Endothelial cell of umbilical vein (primary cell): ENCODE measurements at regions not wholly inside any gene's neighbourhood (a gene's known extent, or its start where the extent isn't known, plus 50 kb on each side); places are given as distances from the start of the nearest gene placed in this dataset.

Experiments used
- BruUV-seq: library from RNA; stranded (reverse); fragments of 400-500 nt; replicated peaks from 2 replicates; lab custom pipeline; 2021; lab: Mats Ljungman, UMichigan
- CTCF ChIA-PET: fragments of 300-600, 350-600 bp; sonication (Branson Sonifier 250); formaldehyde crosslinking; loops from one replicate; lab custom pipeline; 2021; ENCODE audit warnings: antibody characterized with exemption, inconsistent platforms; lab: Charles Lee
- POLR2A ChIA-PET: fragments of 300-600, 350-600 bp; sonication (Branson Sonifier 250); formaldehyde crosslinking; loops from one replicate; lab custom pipeline; 2021; ENCODE audit warnings: antibody characterized with exemption, inconsistent platforms; lab: Charles Lee
- DNase-seq: peaks from one replicate; pipeline ENCODE4 v3.0.0-alpha.2; 2011; ENCODE audit warnings: low read depth, low spot score
- FAIRE-seq: peaks from 2 replicates; lab custom pipeline; 2011; peaks lifted over from hg19 to GRCh38; lab: Jason Lieb, UNC
- H2AFZ ChIP-seq: 2 replicates; pipeline ENCODE4 v1.6.0; 2012; ENCODE audit warnings: low read depth, low read length, control low read depth, inconsistent platforms
- H3K27ac ChIP-seq: 2 replicates; pipeline ENCODE4 v1.5.1; 2011; ENCODE audit warnings: low read depth, mild to moderate bottlenecking, control low read depth, low read length, moderate library complexity; ENCODE audit not compliant: insufficient read depth
- H3K27me3 ChIP-seq, 2 experiments: 2 replicates each; pipeline versions ENCODE4 v1.6.0 to v1.6.1; 2011; ENCODE audit warnings: low read length in 2 of 2, mixed read lengths in 1 of 2; ENCODE audit not compliant: control insufficient read depth in 2 of 2, insufficient read depth in 2 of 2
- H3K36me3 ChIP-seq, 2 experiments: 2 replicates in 1 of 2; 3 replicates in 1 of 2; pipeline ENCODE4 v1.5.1; 2011; ENCODE audit warnings: low read length in 2 of 2, mild to moderate bottlenecking in 1 of 2, moderate library complexity in 1 of 2; ENCODE audit not compliant: control insufficient read depth in 2 of 2, insufficient read depth in 2 of 2; ENCODE audit errors: extremely low read depth in 1 of 2
- H3K4me1 ChIP-seq: 3 replicates; pipeline ENCODE4 v1.5.1; 2011; ENCODE audit warnings: mild to moderate bottlenecking, low read length; ENCODE audit not compliant: control insufficient read depth, insufficient read depth; ENCODE audit errors: extremely low read depth
- H3K4me2 ChIP-seq: 2 replicates; pipeline ENCODE4 v1.6.1; 2011; ENCODE audit warnings: low read length, control low read depth, mixed read lengths; ENCODE audit not compliant: insufficient read depth
- H3K4me3 ChIP-seq, 3 experiments: fragments of 200-600 bp in 1 of 3; sonication (generic), shearing (Covaris generic) in 1 of 3; replicated peaks in 1 of 3; 2 replicates each; pipeline ENCODE4 v1.5.1; 2011 to 2016; ENCODE audit warnings: control low read depth in 3 of 3, low read length in 3 of 3, mild to moderate bottlenecking in 2 of 3, inconsistent platforms in 1 of 3, low read depth in 1 of 3, moderate library complexity in 1 of 3; ENCODE audit not compliant: insufficient read depth in 1 of 3
- H3K79me2 ChIP-seq: 2 replicates; pipeline ENCODE4 v1.6.0; 2012; ENCODE audit warnings: low read length, inconsistent platforms; ENCODE audit not compliant: control insufficient read depth, insufficient read depth
- H3K9ac ChIP-seq: replicated peaks from 2 replicates; pipeline ENCODE3; 2011; ENCODE audit warnings: low read length, control low read depth; ENCODE audit not compliant: insufficient read depth; ENCODE audit errors: extremely low read depth
- H3K9me1 ChIP-seq: replicated peaks from 3 replicates; pipeline ENCODE4 v1.6.0; 2011; ENCODE audit warnings: mild to moderate bottlenecking, low read length; ENCODE audit not compliant: control insufficient read depth, insufficient read depth; ENCODE audit errors: extremely low read depth
- H3K9me3 ChIP-seq: replicated peaks from 2 replicates; pipeline ENCODE4 v1.5.1; 2012; ENCODE audit warnings: low read length, inconsistent platforms; ENCODE audit not compliant: control insufficient read depth, insufficient read depth
- H4K20me1 ChIP-seq: replicated peaks from 2 replicates; pipeline ENCODE3; 2011; ENCODE audit warnings: mild to moderate bottlenecking, low read length; ENCODE audit not compliant: control insufficient read depth, insufficient read depth; ENCODE audit errors: extremely low read depth
- GATA2 ChIP-seq: IDR thresholded peaks from 2 replicates; pipeline ENCODE4 v1.7.0; 2011; ENCODE audit warnings: low read depth, mild to moderate bottlenecking, moderate library complexity, mixed read lengths, low read length; ENCODE audit not compliant: insufficient read length, insufficient read depth
- MYC ChIP-seq: IDR thresholded peaks from one replicate; pipeline ENCODE4 v1.6.1; 2011; ENCODE audit warnings: mild to moderate bottlenecking, low read depth, low read length
- POLR2AphosphoS5 ChIP-seq: IDR thresholded peaks from 2 replicates; pipeline ENCODE4 v1.6.1; 2012; ENCODE audit warnings: low read depth, mild to moderate bottlenecking, control low read depth, low read length, moderate library complexity; ENCODE audit not compliant: insufficient read depth
- dilution Hi-C: fragments of 300-500 bp; cut with MboI; formaldehyde crosslinking; loops from one replicate; pipeline ENCODE4 v1.15.0; 2019; ENCODE audit warnings: low sequenced_read_pairs; ENCODE audit not compliant: extremely low pct_ligation_motif_present
- intact Hi-C: fragments of 100-400 bp; cut with micrococcal nuclease; formaldehyde crosslinking; loops from one replicate; pipeline ENCODE4 v1.10.0; 2022
- TF ChIP-seq, protein P1 (sequence below): IDR thresholded peaks from 2 replicates; pipeline ENCODE4 v1.6.1; 2011; ENCODE audit not compliant: insufficient read depth, insufficient read length
- TF ChIP-seq, protein P2 (sequence below), 2 donors: IDR thresholded peaks; 1 replicate in 1 of 2; 2 replicates in 1 of 2; pipeline ENCODE4 v1.5.1; 2011; ENCODE audit warnings: low read length in 2 of 2, mild to moderate bottlenecking in 2 of 2, moderate library complexity in 2 of 2, control low read depth in 1 of 2, inconsistent platforms in 1 of 2, low read depth in 1 of 2; ENCODE audit not compliant: insufficient read depth in 1 of 2; ENCODE audit errors: extremely low read depth in 1 of 2

DNA sequence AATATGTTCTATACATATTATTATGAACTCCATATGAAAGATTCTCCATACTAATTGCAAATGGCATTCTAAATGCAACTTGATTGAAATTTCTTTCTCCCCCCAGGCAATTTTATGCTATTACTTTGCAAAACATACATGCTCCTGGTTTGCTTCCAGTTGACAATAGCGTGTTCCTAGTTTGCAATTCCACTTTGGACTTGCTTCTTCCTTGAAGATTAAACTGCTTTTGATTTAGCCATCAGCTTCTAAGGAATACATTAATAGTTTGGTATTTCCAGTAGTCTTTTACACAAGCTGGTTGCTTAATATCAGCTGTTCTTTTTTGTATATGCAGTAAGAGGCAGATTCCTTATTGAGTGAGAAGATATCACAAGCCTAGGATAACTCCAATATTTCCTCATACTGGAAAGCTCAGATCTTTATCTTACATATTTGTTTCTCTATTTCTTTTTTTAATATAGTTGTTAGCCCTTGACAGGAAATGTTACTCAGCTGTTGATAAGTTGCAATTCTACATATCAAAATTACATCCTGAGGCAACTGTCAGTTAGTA lies 1941.7 kb upstream of the LRRTM1 start:
- ChIA-PET CTCF (no interaction called here), POLR2A (no interaction called here)
- intact Hi-C loops, result no loop called here
- no peak overlapping the region for H3K4me2 ChIP-seq
- no peaks in the 10 kb centered on the region for H3K36me3 ChIP-seq
- no peak overlapping the region for H3K27ac ChIP-seq
- dilution Hi-C loops, result no loop called here
- no peak overlapping the region for H3K4me3 ChIP-seq
- no peaks in the 10 kb centered on the region for H4K20me1 ChIP-seq
- no peaks in the 10 kb centered on the region for H3K79me2 ChIP-seq
- H3K9me3 ChIP-seq, result no peaks in the 10 kb centered on the region
- H2AFZ ChIP-seq, result no peak overlapping the region
- peaks cover 2% of the 10 kb centered on the region for H3K9me1 ChIP-seq
- BruUV-seq, result no TSS peak
- DNase-seq (no peak), FAIRE-seq (no peak)
- no peak overlapping the region for H3K9ac ChIP-seq
- no peaks in the 10 kb centered on the region for H3K27me3 ChIP-seq
- H3K4me1 ChIP-seq, result no peaks in the 10 kb centered on the region
- TF ChIP-seq GATA2 (peak; percentile 27), POLR2AphosphoS5 (no peak)

DNA sequence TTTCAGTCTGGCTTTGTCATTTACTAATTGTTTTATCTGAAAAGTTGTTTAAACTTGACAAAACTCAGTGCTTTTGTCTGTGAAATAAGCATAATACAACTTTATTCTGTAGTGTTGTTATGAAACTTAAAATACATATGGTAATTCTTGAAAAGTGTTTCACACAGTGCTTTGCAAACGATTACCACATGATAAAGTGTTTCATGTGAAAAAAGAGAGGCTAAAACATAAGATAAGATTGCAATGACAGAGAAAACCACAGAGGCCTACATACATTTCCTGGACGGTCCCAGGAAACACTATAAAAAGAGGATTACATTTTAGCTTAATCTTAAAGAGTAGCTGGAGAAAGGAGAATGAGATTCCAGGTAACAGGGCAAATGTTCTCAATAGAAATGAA lies 1934.6 kb upstream of the LRRTM1 start:
- no peaks in the 10 kb centered on the region for H3K9me1 ChIP-seq
- POLR2A ChIA-PET, result no interaction called here
- CTCF ChIA-PET, result no interaction called here
- H3K4me1 ChIP-seq, result no peaks in the 10 kb centered on the region
- H3K79me2 ChIP-seq, result no peaks in the 10 kb centered on the region
- no peak overlapping the region for H2AFZ ChIP-seq
- H3K4me2 ChIP-seq, result no peak overlapping the region
- H3K36me3 ChIP-seq, result no peaks in the 10 kb centered on the region
- no peak overlapping the region for H3K27ac ChIP-seq
- DNase-seq, result no peak
- no peak overlapping the region for H3K9ac ChIP-seq
- H3K4me3 ChIP-seq, result no peak overlapping the region
- intact Hi-C loops (no loop called here), dilution Hi-C loops (no loop called here)
- H3K27me3 ChIP-seq, result no peaks in the 10 kb centered on the region
- H3K9me3 ChIP-seq, result no peaks in the 10 kb centered on the region
- TF ChIP-seq POLR2AphosphoS5, result no peak
- no peak for TF ChIP-seq MYC
- no peak for TF ChIP-seq GATA2
- TF ChIP-seq, protein P1, sequence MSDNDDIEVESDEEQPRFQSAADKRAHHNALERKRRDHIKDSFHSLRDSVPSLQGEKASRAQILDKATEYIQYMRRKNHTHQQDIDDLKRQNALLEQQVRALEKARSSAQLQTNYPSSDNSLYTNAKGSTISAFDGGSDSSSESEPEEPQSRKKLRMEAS, result no peak
- TF ChIP-seq, protein P2, sequence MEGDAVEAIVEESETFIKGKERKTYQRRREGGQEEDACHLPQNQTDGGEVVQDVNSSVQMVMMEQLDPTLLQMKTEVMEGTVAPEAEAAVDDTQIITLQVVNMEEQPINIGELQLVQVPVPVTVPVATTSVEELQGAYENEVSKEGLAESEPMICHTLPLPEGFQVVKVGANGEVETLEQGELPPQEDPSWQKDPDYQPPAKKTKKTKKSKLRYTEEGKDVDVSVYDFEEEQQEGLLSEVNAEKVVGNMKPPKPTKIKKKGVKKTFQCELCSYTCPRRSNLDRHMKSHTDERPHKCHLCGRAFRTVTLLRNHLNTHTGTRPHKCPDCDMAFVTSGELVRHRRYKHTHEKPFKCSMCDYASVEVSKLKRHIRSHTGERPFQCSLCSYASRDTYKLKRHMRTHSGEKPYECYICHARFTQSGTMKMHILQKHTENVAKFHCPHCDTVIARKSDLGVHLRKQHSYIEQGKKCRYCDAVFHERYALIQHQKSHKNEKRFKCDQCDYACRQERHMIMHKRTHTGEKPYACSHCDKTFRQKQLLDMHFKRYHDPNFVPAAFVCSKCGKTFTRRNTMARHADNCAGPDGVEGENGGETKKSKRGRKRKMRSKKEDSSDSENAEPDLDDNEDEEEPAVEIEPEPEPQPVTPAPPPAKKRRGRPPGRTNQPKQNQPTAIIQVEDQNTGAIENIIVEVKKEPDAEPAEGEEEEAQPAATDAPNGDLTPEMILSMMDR (IDR thresholded peaks at IDR 0.05; ENCODE audit: extremely low read depth in 1 of 2, insufficient read depth in 1 of 2, low read depth in 1 of 2, low read length in 2 of 2), result no peak
- no peaks in the 10 kb centered on the region for H4K20me1 ChIP-seq
- no peak for FAIRE-seq
- no TSS peak for BruUV-seq
